Large intestine (tissue), 3 donors: ENCODE measurements at regions not wholly inside any gene's neighbourhood (a gene's known extent, or its start where the extent isn't known, plus 50 kb on each side); places are given as distances from the start of the nearest gene placed in this dataset.

Source experiments
- DNase-seq, 2 donors: peaks; one replicate each; pipeline versions ENCODE4 v3.0.0 to v3.0.0-alpha.2; 2013
- H3K27ac ChIP-seq: one replicate; pipeline ENCODE4 v1.5.1; 2013; ENCODE audit warnings: low read length
- H3K27me3 ChIP-seq: 2 replicates; pipeline ENCODE4 v1.6.1; 2013; ENCODE audit warnings: low read length; ENCODE audit not compliant: control insufficient read depth, insufficient read depth
- H3K36me3 ChIP-seq: 2 replicates; pipeline ENCODE4 v1.6.1; 2013; ENCODE audit warnings: low read length; ENCODE audit not compliant: control insufficient read depth, insufficient read depth
- H3K4me1 ChIP-seq: one replicate; pipeline ENCODE4 v1.6.1; 2013; ENCODE audit warnings: low read length; ENCODE audit not compliant: control insufficient read depth, insufficient read depth
- H3K4me3 ChIP-seq: one replicate; pipeline ENCODE4 v1.5.1; 2013; ENCODE audit warnings: low read length
- H3K9me3 ChIP-seq: one replicate; pipeline ENCODE4 v1.6.1; 2013; ENCODE audit warnings: mild to moderate bottlenecking, low read depth, low read length, moderate library complexity; ENCODE audit not compliant: control insufficient read depth
- WGBS: methylation state at CpG from one replicate; pipeline ENCODE4 v1.1.5; 2013; ENCODE audit warnings: low lambda C conversion rate; ENCODE audit not compliant: insufficient coverage; 5-methylcytosine and 5-hydroxymethylcytosine counted together

- Histone ChIP-seq H3K4me3 (no peak overlapping the region), H3K27me3 (no peaks in the 10 kb centered on the region), H3K27ac (no peak overlapping the region), H3K9me3 (no peaks in the 10 kb centered on the region), H3K36me3 (no peaks in the 10 kb centered on the region), H3K4me1 (no peaks in the 10 kb centered on the region)
- peak in 1 of 2 donors; percentile 8 for DNase-seq
- no CpG with 5 or more reads among the region's 6 CpGs for WGBS
These were observed 195.2 kb upstream of the DPPA4 start for GRCh38 chr3:109532257-109533216.

DNA sequence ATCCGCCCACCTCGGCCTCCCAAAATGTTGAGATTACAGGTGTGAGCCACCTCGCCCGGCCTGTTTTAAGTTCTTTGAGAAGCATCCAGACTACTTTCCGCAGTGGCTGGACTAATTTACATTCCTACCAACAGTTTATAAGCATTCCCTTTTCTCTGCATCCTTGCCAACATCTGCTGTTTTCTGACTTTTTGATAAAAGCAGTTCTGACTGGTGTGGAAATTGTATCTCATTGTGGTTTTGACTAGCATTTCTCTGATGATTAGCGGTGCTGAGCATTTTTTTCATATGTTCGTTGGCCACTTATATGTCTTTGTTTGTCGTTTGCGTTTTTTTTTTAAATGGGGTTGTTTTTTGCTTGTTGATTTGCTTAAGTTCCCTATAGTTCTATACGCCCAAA is 208.4 kb upstream of the DPPA4 start:
- 90% methylated on average over 5 of the region's 10 CpGs for WGBS

DNA sequence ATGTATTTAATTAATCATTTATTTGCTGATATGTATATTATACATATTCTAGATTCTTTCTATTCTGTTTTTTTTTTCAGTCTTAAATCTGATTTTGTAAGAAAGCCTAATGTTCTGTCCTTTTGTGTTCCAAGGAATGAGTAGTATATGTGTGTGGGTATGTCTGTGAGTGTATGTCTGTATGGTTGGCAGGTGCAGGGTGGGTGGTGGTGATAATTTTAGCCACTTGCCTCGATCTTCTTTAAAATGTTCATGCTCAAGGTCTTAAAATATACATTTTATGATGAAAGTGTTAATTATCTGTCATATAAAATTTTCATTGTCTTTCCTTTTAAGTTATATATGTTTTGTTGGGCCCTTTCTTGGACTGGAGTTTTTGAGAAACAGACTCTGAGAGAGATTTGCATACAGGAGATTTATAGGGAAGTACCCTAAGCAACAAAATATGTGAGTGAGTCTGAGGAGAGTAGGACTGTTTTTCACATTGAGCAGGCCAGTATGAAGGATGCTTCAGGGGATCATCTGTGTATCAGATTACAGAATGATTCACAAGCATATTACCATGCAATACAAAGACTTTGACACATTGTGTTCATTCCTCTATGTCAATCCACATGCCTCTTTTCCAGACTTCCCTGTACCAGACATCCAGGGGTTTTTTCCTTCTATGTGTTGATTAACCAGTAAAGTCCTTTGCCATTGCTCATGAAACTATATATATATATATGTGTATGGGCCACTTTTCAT is 211.0 kb upstream of the DPPA4 start:
- Histone ChIP-seq H3K4me1 (no peaks in the 10 kb centered on the region), H3K36me3 (no peaks in the 10 kb centered on the region), H3K27me3 (no peaks in the 10 kb centered on the region), H3K4me3 (no peak overlapping the region), H3K9me3 (no peaks in the 10 kb centered on the region), H3K27ac (no peak overlapping the region)
- WGBS: no CpG with 5 or more reads among the region's 1 CpG
- DNase-seq: no peak

More for the DNA sequence above, 208.4 kb upstream of the DPPA4 start:
- Histone ChIP-seq H3K27ac (no peak overlapping the region), H3K9me3 (no peaks in the 10 kb centered on the region), H3K4me3 (no peak overlapping the region), H3K4me1 (no peaks in the 10 kb centered on the region), H3K36me3 (no peaks in the 10 kb centered on the region), H3K27me3 (no peaks in the 10 kb centered on the region)
- DNase-seq: no peak

GRCh38 chr3:109553591-109554371 is 216.4 kb upstream of the DPPA4 start:
- DNase-seq: no peak
- H3K27me3 ChIP-seq: no peaks in the 10 kb centered on the region
- no peaks in the 10 kb centered on the region for H3K36me3 ChIP-seq
- H3K27ac ChIP-seq: no peak overlapping the region
- H3K9me3 ChIP-seq: no peaks in the 10 kb centered on the region
- WGBS: 49% methylated on average over 2 of the region's 4 CpGs
- H3K4me1 ChIP-seq: no peaks in the 10 kb centered on the region
- no peak overlapping the region for H3K4me3 ChIP-seq

- Histone ChIP-seq H3K9me3 (no peaks in the 10 kb centered on the region), H3K4me3 (no peak overlapping the region), H3K4me1 (no peaks in the 10 kb centered on the region), H3K36me3 (no peaks in the 10 kb centered on the region), H3K27ac (no peak overlapping the region), H3K27me3 (no peaks in the 10 kb centered on the region)
- WGBS: no CpG with 5 or more reads among the region's 1 CpG
- no peak for DNase-seq
These were observed 222.0 kb upstream of the DPPA4 start for GRCh38 chr3:109559389-109559788.

- Histone ChIP-seq H3K27ac (no peak overlapping the region), H3K4me3 (no peak overlapping the region), H3K27me3 (no peaks in the 10 kb centered on the region), H3K9me3 (no peaks in the 10 kb centered on the region), H3K36me3 (no peaks in the 10 kb centered on the region), H3K4me1 (no peaks in the 10 kb centered on the region)
- DNase-seq: no peak
- WGBS: no CpG with 5 or more reads among the region's 7 CpGs
These were observed 225.8 kb upstream of the DPPA4 start for GRCh38 chr3:109563149-109563548.

GRCh38 chr3:109569135-109569846 is 231.9 kb upstream of the DPPA4 start:
- no peaks in the 10 kb centered on the region for H3K9me3 ChIP-seq
- 86% methylated on average over 1 of the region's 2 CpGs for WGBS
- no peaks in the 10 kb centered on the region for H3K4me1 ChIP-seq
- no peaks in the 10 kb centered on the region for H3K27me3 ChIP-seq
- H3K4me3 ChIP-seq: no peak overlapping the region
- H3K27ac ChIP-seq: no peak overlapping the region
- no peaks in the 10 kb centered on the region for H3K36me3 ChIP-seq
- DNase-seq: no peak

- H3K4me1 ChIP-seq: no peaks in the 10 kb centered on the region
- no peak overlapping the region for H3K4me3 ChIP-seq
- H3K9me3 ChIP-seq: no peaks in the 10 kb centered on the region
- no peaks in the 10 kb centered on the region for H3K36me3 ChIP-seq
- no peak for DNase-seq
- no peaks in the 10 kb centered on the region for H3K27me3 ChIP-seq
- H3K27ac ChIP-seq: no peak overlapping the region
- 100% methylated on average over 2 of the region's 2 CpGs for WGBS
These were observed 233.1 kb upstream of the DPPA4 start for GRCh38 chr3:109570408-109570807.

- Histone ChIP-seq H3K4me1 (no peaks in the 10 kb centered on the region), H3K27me3 (no peaks in the 10 kb centered on the region), H3K4me3 (no peak overlapping the region), H3K27ac (no peak overlapping the region), H3K36me3 (no peaks in the 10 kb centered on the region), H3K9me3 (no peaks in the 10 kb centered on the region)
- WGBS: 100% methylated on average over 1 of the region's 1 CpG
- no peak for DNase-seq
These were observed 235.0 kb upstream of the DPPA4 start for GRCh38 chr3:109572301-109572700.
